ENCODE measurements at regions not wholly inside any gene's neighbourhood (a gene's known extent, or its start where the extent isn't known, plus 50 kb on each side); places are given as distances from the start of the nearest gene placed in this dataset.

GRCh38 chr7:108711611-108712010 lies 141.9 kb downstream of the DNAJB9 start:
- ATAC-seq, result no peak
- no peak for TF ChIP-seq ESRRG (CRISPR knock-in tag; IDR thresholded peaks at IDR 0.05)
- no peak for TF ChIP-seq ZNF70 (CRISPR knock-in tag; IDR thresholded peaks at IDR 0.05)
- no peak for TF ChIP-seq CSDC2 (CRISPR knock-in tag; IDR thresholded peaks at IDR 0.05)
- TF ChIP-seq ISL1 (CRISPR knock-in tag; IDR thresholded peaks at IDR 0.05), result no peak
- no peak for TF ChIP-seq PATZ1 (CRISPR knock-in tag; IDR thresholded peaks at IDR 0.05; ENCODE audit: borderline replicate concordance)
- TF ChIP-seq TSHZ2 (CRISPR knock-in tag; IDR thresholded peaks at IDR 0.05), result no peak
- TF ChIP-seq ZNF565 (CRISPR knock-in tag; conservative IDR thresholded peaks at IDR 0.05; ENCODE audit: low read depth), result no peak
- TF ChIP-seq ZNF8 (CRISPR knock-in tag; IDR thresholded peaks at IDR 0.05), result no peak
- no peak for TF ChIP-seq GLIS3 (CRISPR knock-in tag; IDR thresholded peaks at IDR 0.05)

- ATAC-seq, result no peak
- peak; percentile 47; the same call in 1 of the 2 replicates for TF ChIP-seq CREB5 (CRISPR knock-in tag; IDR thresholded peaks at IDR 0.05; ENCODE audit: low read depth)
- TF ChIP-seq ZFP3 (CRISPR knock-in tag; IDR thresholded peaks at IDR 0.05), result no peak
- peak; percentile 73 for TF ChIP-seq ISL1 (CRISPR knock-in tag; IDR thresholded peaks at IDR 0.05)
These were observed 147.1 kb downstream of the DNAJB9 start for GRCh38 chr7:108716783-108717182.

GRCh38 chr7:108717781-108718180 lies 148.1 kb downstream of the DNAJB9 start:
- TF ChIP-seq ZFP3 (CRISPR knock-in tag; IDR thresholded peaks at IDR 0.05) (no peak), OSR1 (CRISPR knock-in tag; IDR thresholded peaks at IDR 0.05) (no peak), ZNF70 (CRISPR knock-in tag; IDR thresholded peaks at IDR 0.05) (no peak)
- no peak for ATAC-seq

- TF ChIP-seq ARNTL (CRISPR knock-in tag; IDR thresholded peaks at IDR 0.05; ENCODE audit: borderline replicate concordance, low read depth) (no peak), CREB5 (CRISPR knock-in tag; IDR thresholded peaks at IDR 0.05; ENCODE audit: low read depth) (no peak), BACH2 (CRISPR knock-in tag; IDR thresholded peaks at IDR 0.05; ENCODE audit: borderline replicate concordance) (no peak), ESRRG (CRISPR knock-in tag; IDR thresholded peaks at IDR 0.05) (no peak), ZC3H10 (CRISPR knock-in tag; IDR thresholded peaks at IDR 0.05) (no peak), TOX (CRISPR knock-in tag; IDR thresholded peaks at IDR 0.05; ENCODE audit: borderline replicate concordance) (no peak), ZNF8 (CRISPR knock-in tag; IDR thresholded peaks at IDR 0.05) (no peak), PATZ1 (CRISPR knock-in tag; IDR thresholded peaks at IDR 0.05; ENCODE audit: borderline replicate concordance) (no peak), GLIS3 (CRISPR knock-in tag; IDR thresholded peaks at IDR 0.05) (no peak), ZFP3 (CRISPR knock-in tag; IDR thresholded peaks at IDR 0.05) (no peak), ZFP30 (CRISPR knock-in tag; IDR thresholded peaks at IDR 0.05) (no peak), CSDC2 (CRISPR knock-in tag; IDR thresholded peaks at IDR 0.05) (no peak), ISL1 (CRISPR knock-in tag; IDR thresholded peaks at IDR 0.05) (no peak)
These were observed 150.0 kb downstream of the DNAJB9 start for GRCh38 chr7:108719631-108720030.

More at GRCh38 chr7:108719631-108720030, 150.0 kb downstream of the DNAJB9 start:
- no peak for ATAC-seq

All from SK-N-SH treated with all-trans-retinoic acid at 6 μM for 48 hours (cell line).